ENCODE measurements at regions not wholly inside any gene's neighbourhood (a gene's known extent, or its start where the extent isn't known, plus 50 kb on each side); places are given as distances from the start of the nearest gene placed in this dataset.
"Not testable (repeated sequence)": the region's sequence is repeated elsewhere in the genome, so short reads cannot be mapped to it uniquely, and the experiment has no call there.

- no peak for DNase-seq (ENCODE audit: low read depth)
Measured at GRCh38 chr10:45249978-45250693, 65.3 kb downstream of the OR13A1 start.

DNA sequence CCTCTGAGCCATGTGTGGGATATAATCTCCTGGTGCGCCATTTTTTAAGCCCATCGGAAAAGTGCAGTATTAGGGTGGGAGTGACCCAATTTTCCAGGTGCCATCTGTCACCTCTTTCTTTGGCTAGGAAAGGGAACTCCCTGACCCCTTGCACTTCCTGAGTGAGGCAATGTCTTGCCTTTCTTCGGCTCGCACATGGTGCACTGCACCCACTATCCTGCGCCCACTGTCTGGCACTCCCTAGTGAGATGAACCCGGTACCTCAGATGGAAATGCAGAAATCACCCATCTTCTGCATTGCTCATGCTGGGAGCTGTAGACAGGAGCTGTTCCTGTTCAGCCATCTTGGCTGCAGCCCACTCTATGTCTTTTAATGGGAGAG is 64.7 kb downstream of the OR13A1 start:
- DNase-seq (ENCODE audit: low read depth) = not testable (repeated sequence)
